IMR-90 (cell line): ENCODE measurements at regions not wholly inside any gene's neighbourhood (a gene's known extent, or its start where the extent isn't known, plus 50 kb on each side); places are given as distances from the start of the nearest gene placed in this dataset. TPM values are rescaled to one million over a fixed set of nuclear protein-coding genes. Genes with fewer than 3 reads are reported as not detected.

Experiments
- CTCF ChIP-seq: conservative IDR thresholded peaks from 2 replicates; pipeline ENCODE4 v1.5.1; 2012; ENCODE audit warnings: mild to moderate bottlenecking, low read depth, low read length, improper control_type of control experiment
- MAFK ChIP-seq: IDR thresholded peaks from 2 replicates; pipeline ENCODE4 v1.6.1; 2012; ENCODE audit warnings: low read depth, low read length, improper control_type of control experiment
- microRNA-seq, 2 experiments: library from miRNA; stranded (forward) in 1 of 2; unstranded in 1 of 2; fragments of 10-50 nt in 1 of 2; fragments of <30 nt in 1 of 2; gene quantifications in 1 of 2; microRNA quantifications in 1 of 2; one replicate each; pipeline versions ENCODE3 to v1.1.0; 2013 to 2020; ENCODE audit not compliant: insufficient read depth in 1 of 2, insufficient read length in 1 of 2, unreplicated experiment in 1 of 2
- small RNA-seq, 5 experiments: library from RNA; depleted of rRNA; stranded (forward); fragments of <200 nt; gene quantifications; one replicate each; pipeline ENCODE3, GENCODE V24; 2012

- TF ChIP-seq CTCF (no peak), MAFK (peak; percentile 64)
Observed at GRCh38 chr1:39154553-39155421, 49.7 kb upstream of the MACF1 start (continued).

Small RNA genes in the stretch of these regions (microRNA-seq; reads per million reads assigned to microRNA genes)
- gene RNA5SP44 (ENCODE audit: insufficient read depth, insufficient read length) (not detected), gene RNU6-608P (ENCODE audit: insufficient read depth, insufficient read length) (not detected)

Small RNA genes in the stretch of these regions (small RNA-seq; reads per million reads assigned to genes)
- gene RNA5SP44 (0.46 to 24.7 (median 7.8) reads per million in 5 experiments), gene RNU6-608P (0 reads per million in 5 experiments)
